Sigmoid colon (tissue), 6 donors: ENCODE measurements at regions not wholly inside any gene's neighbourhood (a gene's known extent, or its start where the extent isn't known, plus 50 kb on each side); places are given as distances from the start of the nearest gene placed in this dataset.

Source experiments
- DNase-seq: peaks from one replicate; pipeline ENCODE4 v3.0.0-alpha.2; 2019
- H3K27ac ChIP-seq, 4 donors: fragments of 200-600 bp; sonication (generic); one replicate each; pipeline ENCODE4 v1.5.1; 2016 to 2019; ENCODE audit warnings: mild to moderate bottlenecking in 1 of 4
- H3K27me3 ChIP-seq, 3 donors: fragments of 200-600 bp; sonication (generic); one replicate each; pipeline ENCODE4 v1.5.1; 2019; ENCODE audit warnings: mild to moderate bottlenecking in 1 of 3
- H3K36me3 ChIP-seq, 4 donors: fragments of 200-600 bp; sonication (generic); one replicate each; pipeline ENCODE4 v1.5.1; 2016 to 2019
- H3K4me1 ChIP-seq, 4 donors: fragments of 200-600 bp; sonication (generic); one replicate each; pipeline ENCODE4 v1.5.1; 2017 to 2019
- H3K4me3 ChIP-seq, 4 donors: fragments of 200-600 bp; sonication (generic); one replicate each; pipeline ENCODE4 v1.5.1; 2017 to 2019; ENCODE audit warnings: mild to moderate bottlenecking in 2 of 4, moderate library complexity in 1 of 4
- H3K9me3 ChIP-seq, 4 donors: fragments of 200-600 bp in 3 of 4; sonication (generic) in 3 of 4; one replicate each; pipeline versions ENCODE4 v1.5.1 to v1.6.1; 2013 to 2019
- EP300 ChIP-seq, 4 donors: sonication (generic); formaldehyde crosslinking; IDR thresholded peaks; one replicate each; pipeline ENCODE4 v1.6.1; 2017; ENCODE audit warnings: antibody characterized with exemption in 4 of 4
- POLR2A ChIP-seq, 2 donors: fragments of 450-650 bp; IDR thresholded peaks; one replicate each; pipeline ENCODE4 v1.6.1; 2016; ENCODE audit warnings: antibody characterized with exemption in 2 of 2, mild to moderate bottlenecking in 2 of 2, moderate library complexity in 2 of 2
- POLR2AphosphoS5 ChIP-seq, 4 donors: sonication (generic); formaldehyde crosslinking; IDR thresholded peaks; one replicate each; pipeline ENCODE4 v1.6.1; 2017; ENCODE audit warnings: antibody characterized with exemption in 4 of 4
- WGBS, 2 donors: extraction: QIAGEN DNeasy Blood & Tissue Kit; methylation state at CpG; one replicate each; pipeline ENCODE4 v1.1.7; 2013; 5-methylcytosine and 5-hydroxymethylcytosine counted together
- intact Hi-C: fragments of 100-400 bp; cut with DNase I; formaldehyde crosslinking; loops from one replicate; pipeline ENCODE4 v1.15.1; 2023
- TF ChIP-seq, protein P1 (sequence below), 4 experiments: fragments of 450-650 bp in 3 of 4; fragments of 200-600 bp in 1 of 4; IDR thresholded peaks; one replicate each; pipeline ENCODE4 v1.5.1; 2016 to 2019; ENCODE audit warnings: antibody characterized with exemption in 4 of 4, mild to moderate bottlenecking in 3 of 4, moderate library complexity in 2 of 4
- donor health status: healthy with polysubstance abuse.
- donor health status: healthy.

- H3K9me3 ChIP-seq, result no peaks in the 10 kb centered on the region
- no peaks in the 10 kb centered on the region for H3K36me3 ChIP-seq
- no peaks in the 10 kb centered on the region for H3K4me1 ChIP-seq
- no peak for TF ChIP-seq POLR2A (IDR thresholded peaks at IDR 0.05)
- TF ChIP-seq, protein P1, sequence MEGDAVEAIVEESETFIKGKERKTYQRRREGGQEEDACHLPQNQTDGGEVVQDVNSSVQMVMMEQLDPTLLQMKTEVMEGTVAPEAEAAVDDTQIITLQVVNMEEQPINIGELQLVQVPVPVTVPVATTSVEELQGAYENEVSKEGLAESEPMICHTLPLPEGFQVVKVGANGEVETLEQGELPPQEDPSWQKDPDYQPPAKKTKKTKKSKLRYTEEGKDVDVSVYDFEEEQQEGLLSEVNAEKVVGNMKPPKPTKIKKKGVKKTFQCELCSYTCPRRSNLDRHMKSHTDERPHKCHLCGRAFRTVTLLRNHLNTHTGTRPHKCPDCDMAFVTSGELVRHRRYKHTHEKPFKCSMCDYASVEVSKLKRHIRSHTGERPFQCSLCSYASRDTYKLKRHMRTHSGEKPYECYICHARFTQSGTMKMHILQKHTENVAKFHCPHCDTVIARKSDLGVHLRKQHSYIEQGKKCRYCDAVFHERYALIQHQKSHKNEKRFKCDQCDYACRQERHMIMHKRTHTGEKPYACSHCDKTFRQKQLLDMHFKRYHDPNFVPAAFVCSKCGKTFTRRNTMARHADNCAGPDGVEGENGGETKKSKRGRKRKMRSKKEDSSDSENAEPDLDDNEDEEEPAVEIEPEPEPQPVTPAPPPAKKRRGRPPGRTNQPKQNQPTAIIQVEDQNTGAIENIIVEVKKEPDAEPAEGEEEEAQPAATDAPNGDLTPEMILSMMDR (IDR thresholded peaks at IDR 0.05), result no peak
- no peak for TF ChIP-seq EP300 (IDR thresholded peaks at IDR 0.05)
- no peak for TF ChIP-seq POLR2AphosphoS5 (IDR thresholded peaks at IDR 0.05)
- intact Hi-C loops, result no loop called here
- no peak for DNase-seq
- WGBS, 2 donors, result 18 to 69% methylated on average over 6 of the region's 6 CpGs
- no peaks in the 10 kb centered on the region for H3K27me3 ChIP-seq
- no peak overlapping the region for H3K27ac ChIP-seq
- no peak overlapping the region for H3K4me3 ChIP-seq
These were observed 200.0 kb downstream of the SETD4 start for GRCh38 chr21:35860189-35860869.

DNA sequence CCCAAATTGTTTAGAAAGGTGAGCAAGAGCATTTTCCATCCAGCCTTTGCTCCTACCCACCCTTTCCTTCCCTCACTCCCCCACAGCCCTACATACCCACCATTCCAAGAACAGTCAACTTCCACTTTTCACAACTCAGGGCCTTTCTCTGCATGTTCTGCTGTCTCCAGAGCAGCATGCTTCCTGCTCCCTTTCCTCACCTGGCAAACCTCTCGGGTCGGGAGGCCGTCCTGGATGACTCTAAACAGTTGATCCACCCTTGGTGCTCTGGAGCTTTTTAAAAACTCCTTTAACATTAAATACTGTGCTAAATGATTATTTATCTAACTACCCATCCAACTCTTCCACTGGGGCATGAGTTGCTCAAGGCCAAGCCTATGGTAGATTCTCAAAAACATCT is 200.6 kb downstream of the SETD4 start:
- intact Hi-C loops, result no loop called here
- TF ChIP-seq, protein P1 (IDR thresholded peaks at IDR 0.05), result no peak
- TF ChIP-seq EP300 (IDR thresholded peaks at IDR 0.05) (no peak), POLR2AphosphoS5 (IDR thresholded peaks at IDR 0.05) (no peak), POLR2A (IDR thresholded peaks at IDR 0.05) (no peak)
- Histone ChIP-seq H3K9me3 (no peaks in the 10 kb centered on the region), H3K27ac (no peak overlapping the region), H3K4me1 (no peaks in the 10 kb centered on the region), H3K4me3 (no peak overlapping the region), H3K27me3 (peaks cover 0 to 1% (median 0%) of the 10 kb centered on the region in 3 donors), H3K36me3 (no peaks in the 10 kb centered on the region)
- DNase-seq, result no peak
- WGBS, 2 donors, result 20 to 67% methylated on average over 3 of the region's 3 CpGs

- TF ChIP-seq EP300 (IDR thresholded peaks at IDR 0.05) (no peak), POLR2A (IDR thresholded peaks at IDR 0.05) (no peak), POLR2AphosphoS5 (IDR thresholded peaks at IDR 0.05) (no peak)
- TF ChIP-seq, protein P1 (IDR thresholded peaks at IDR 0.05), result no peak
- no peak for DNase-seq
- intact Hi-C loops, result no loop called here
- H3K9me3 ChIP-seq, result no peaks in the 10 kb centered on the region
- no peak overlapping the region for H3K4me3 ChIP-seq
- H3K27ac ChIP-seq, result no peak overlapping the region
- peaks cover 0 to 6% (median 0%) of the 10 kb centered on the region in 3 donors for H3K27me3 ChIP-seq
- no peaks in the 10 kb centered on the region for H3K4me1 ChIP-seq
- 85 to 92% methylated on average over 2 of the region's 2 CpGs for WGBS, 2 donors
- no peaks in the 10 kb centered on the region for H3K36me3 ChIP-seq
These were observed 203.2 kb downstream of the SETD4 start for GRCh38 chr21:35857095-35857494.

GRCh38 chr21:35855484-35855883 is 204.8 kb downstream of the SETD4 start:
- WGBS, 2 donors, result 55 to 68% methylated on average over 2 of the region's 2 CpGs
- Histone ChIP-seq H3K36me3 (no peaks in the 10 kb centered on the region), H3K27me3 (peaks cover 0 to 6% (median 0%) of the 10 kb centered on the region in 3 donors), H3K4me3 (no peak overlapping the region), H3K4me1 (no peaks in the 10 kb centered on the region), H3K9me3 (no peaks in the 10 kb centered on the region), H3K27ac (no peak overlapping the region)
- intact Hi-C loops, result no loop called here
- DNase-seq, result no peak
- no peak for TF ChIP-seq POLR2AphosphoS5 (IDR thresholded peaks at IDR 0.05)
- TF ChIP-seq EP300 (IDR thresholded peaks at IDR 0.05), result no peak

GRCh38 chr21:35854281-35854680 is 206.0 kb downstream of the SETD4 start:
- Histone ChIP-seq H3K4me1 (no peaks in the 10 kb centered on the region), H3K9me3 (no peaks in the 10 kb centered on the region), H3K36me3 (no peaks in the 10 kb centered on the region), H3K4me3 (no peak overlapping the region), H3K27me3 (peaks cover 0 to 6% (median 0%) of the 10 kb centered on the region in 3 donors), H3K27ac (peak overlapping the region in 1 of 4 donors; percentile 38)
- 81 to 90% methylated on average over 7 of the region's 7 CpGs for WGBS, 2 donors
- intact Hi-C loops, result no loop called here
- DNase-seq, result no peak
- TF ChIP-seq POLR2A (IDR thresholded peaks at IDR 0.05), result no peak
- TF ChIP-seq, protein P1 (IDR thresholded peaks at IDR 0.05), result no peak
- no peak for TF ChIP-seq POLR2AphosphoS5 (IDR thresholded peaks at IDR 0.05)
- TF ChIP-seq EP300 (IDR thresholded peaks at IDR 0.05), result no peak
